Psoas muscle (tissue), 7 donors: ENCODE measurements at regions not wholly inside any gene's neighbourhood (a gene's known extent, or its start where the extent isn't known, plus 50 kb on each side); places are given as distances from the start of the nearest gene placed in this dataset.

Experiments used
- ATAC-seq, 4 donors: fragments of 200-7000 bp; cut with Tn5 transposase; one replicate each; pipeline ENCODE4 v1.9.1; 2020; ENCODE audit warnings: moderate library complexity in 3 of 4, mild to moderate bottlenecking in 2 of 4
- DNase-seq, 2 donors: peaks; one replicate each; pipeline ENCODE4 v3.0.0-alpha.2; 2020
- H3K27ac ChIP-seq: fragments of 200-600 bp; one replicate; pipeline ENCODE4 v1.8.0; 2022
- H3K27me3 ChIP-seq, 3 donors: fragments of 200-600 bp in 1 of 3; one replicate each; pipeline versions ENCODE4 v1.6.1 to v1.8.0; 2013 to 2022; ENCODE audit warnings: low read length in 2 of 3, mild to moderate bottlenecking in 2 of 3, moderate library complexity in 1 of 3; ENCODE audit not compliant: insufficient read depth in 3 of 3
- H3K36me3 ChIP-seq, 2 donors: fragments of 200-600 bp in 1 of 2; one replicate each; pipeline versions ENCODE4 v1.6.1 to v1.8.0; 2013 to 2022; ENCODE audit warnings: low read depth in 1 of 2, mild to moderate bottlenecking in 1 of 2, moderate library complexity in 1 of 2; ENCODE audit not compliant: insufficient read depth in 1 of 2
- H3K4me1 ChIP-seq: fragments of 200-600 bp; one replicate; pipeline ENCODE4 v1.8.0; 2022
- H3K4me3 ChIP-seq: fragments of 200-600 bp; one replicate; pipeline ENCODE4 v1.8.0; 2022; ENCODE audit warnings: mild to moderate bottlenecking
- H3K9me3 ChIP-seq: fragments of 200-600 bp; one replicate; pipeline ENCODE4 v1.8.0; 2022
- WGBS, 3 donors: extraction: QIAGEN DNeasy Blood & Tissue Kit; methylation state at CpG; one replicate each; pipeline versions ENCODE4 v1.1.6 to v1.1.7; 2013; 5-methylcytosine and 5-hydroxymethylcytosine counted together
- intact Hi-C, 2 donors: fragments of 100-400 bp; cut with DNase I; formaldehyde crosslinking; loops; one replicate each; pipeline versions ENCODE4 v1.11.0 to v1.14.2; 2022
- TF ChIP-seq, protein P1 (sequence below): fragments of 200-600 bp; IDR thresholded peaks from one replicate; pipeline ENCODE4 v1.8.0; 2022; ENCODE audit warnings: antibody characterized with exemption
- donor health status: healthy with polysubstance abuse.
- donor health status: DM: no; HTN: no; CAD: no; lungs with moderate emphysema.
- donor health status: Bipolar disorder and iron deficiency.
- donor health status: healthy.
- donor health status: DM: yes; HTN: yes; CAD: no.
- donor health status: DM: no; HTN: no; CAD: no.
- donor health status: DM: yes; HTN: yes; CAD: no.

DNA sequence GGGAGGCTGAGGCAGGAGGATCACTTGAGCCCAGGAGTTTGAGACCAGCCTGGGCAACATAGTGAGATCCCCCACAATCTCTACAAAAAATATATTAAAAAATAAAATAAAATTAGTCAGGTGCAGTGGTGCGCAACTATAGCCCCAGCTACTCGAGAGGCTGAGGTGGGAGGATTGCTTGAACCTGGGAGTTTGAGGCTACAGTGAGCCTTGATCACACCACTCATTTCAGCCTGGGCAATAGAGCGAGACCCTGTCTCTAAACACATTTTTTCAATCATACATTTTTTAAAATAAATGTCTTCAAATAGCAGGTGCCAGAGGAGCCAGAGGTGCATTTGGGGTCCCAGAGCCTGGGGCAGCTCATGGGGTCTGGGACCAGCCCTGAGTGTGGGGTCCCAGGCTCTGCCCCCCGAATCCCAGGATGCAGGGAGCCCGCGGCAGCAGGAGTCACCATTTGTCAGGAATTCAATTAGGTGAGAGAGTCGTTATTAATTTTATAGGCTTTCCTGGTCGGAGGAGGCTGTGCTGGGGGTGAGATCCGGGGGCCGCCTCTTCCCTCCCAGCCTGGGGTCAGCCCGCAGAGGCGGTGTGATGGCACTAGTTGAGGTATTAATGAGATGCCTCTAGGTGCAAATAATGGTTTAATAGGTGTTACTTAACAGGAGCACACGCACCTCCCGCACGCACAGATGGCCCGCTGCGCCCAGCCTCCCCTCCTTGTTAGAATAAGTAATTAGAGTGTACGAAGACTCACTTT lies 78.3 kb downstream of the MICALL2 start:
- no peaks in the 10 kb centered on the region for H3K4me1 ChIP-seq
- TF ChIP-seq, protein P1, sequence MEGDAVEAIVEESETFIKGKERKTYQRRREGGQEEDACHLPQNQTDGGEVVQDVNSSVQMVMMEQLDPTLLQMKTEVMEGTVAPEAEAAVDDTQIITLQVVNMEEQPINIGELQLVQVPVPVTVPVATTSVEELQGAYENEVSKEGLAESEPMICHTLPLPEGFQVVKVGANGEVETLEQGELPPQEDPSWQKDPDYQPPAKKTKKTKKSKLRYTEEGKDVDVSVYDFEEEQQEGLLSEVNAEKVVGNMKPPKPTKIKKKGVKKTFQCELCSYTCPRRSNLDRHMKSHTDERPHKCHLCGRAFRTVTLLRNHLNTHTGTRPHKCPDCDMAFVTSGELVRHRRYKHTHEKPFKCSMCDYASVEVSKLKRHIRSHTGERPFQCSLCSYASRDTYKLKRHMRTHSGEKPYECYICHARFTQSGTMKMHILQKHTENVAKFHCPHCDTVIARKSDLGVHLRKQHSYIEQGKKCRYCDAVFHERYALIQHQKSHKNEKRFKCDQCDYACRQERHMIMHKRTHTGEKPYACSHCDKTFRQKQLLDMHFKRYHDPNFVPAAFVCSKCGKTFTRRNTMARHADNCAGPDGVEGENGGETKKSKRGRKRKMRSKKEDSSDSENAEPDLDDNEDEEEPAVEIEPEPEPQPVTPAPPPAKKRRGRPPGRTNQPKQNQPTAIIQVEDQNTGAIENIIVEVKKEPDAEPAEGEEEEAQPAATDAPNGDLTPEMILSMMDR: no peak
- WGBS, 3 donors: 38 to 53% (median 44%) methylated on average over 18 of the region's 18 CpGs
- no peaks in the 10 kb centered on the region for H3K9me3 ChIP-seq
- H3K36me3 ChIP-seq: no peaks in the 10 kb centered on the region
- intact Hi-C loops: no loop called here
- H3K27me3 ChIP-seq: peaks cover 3 to 92% (median 33%) of the 10 kb centered on the region in 3 donors
- ATAC-seq (no peak), DNase-seq (no peak)
- H3K4me3 ChIP-seq: no peak overlapping the region
- no peak overlapping the region for H3K27ac ChIP-seq

DNA sequence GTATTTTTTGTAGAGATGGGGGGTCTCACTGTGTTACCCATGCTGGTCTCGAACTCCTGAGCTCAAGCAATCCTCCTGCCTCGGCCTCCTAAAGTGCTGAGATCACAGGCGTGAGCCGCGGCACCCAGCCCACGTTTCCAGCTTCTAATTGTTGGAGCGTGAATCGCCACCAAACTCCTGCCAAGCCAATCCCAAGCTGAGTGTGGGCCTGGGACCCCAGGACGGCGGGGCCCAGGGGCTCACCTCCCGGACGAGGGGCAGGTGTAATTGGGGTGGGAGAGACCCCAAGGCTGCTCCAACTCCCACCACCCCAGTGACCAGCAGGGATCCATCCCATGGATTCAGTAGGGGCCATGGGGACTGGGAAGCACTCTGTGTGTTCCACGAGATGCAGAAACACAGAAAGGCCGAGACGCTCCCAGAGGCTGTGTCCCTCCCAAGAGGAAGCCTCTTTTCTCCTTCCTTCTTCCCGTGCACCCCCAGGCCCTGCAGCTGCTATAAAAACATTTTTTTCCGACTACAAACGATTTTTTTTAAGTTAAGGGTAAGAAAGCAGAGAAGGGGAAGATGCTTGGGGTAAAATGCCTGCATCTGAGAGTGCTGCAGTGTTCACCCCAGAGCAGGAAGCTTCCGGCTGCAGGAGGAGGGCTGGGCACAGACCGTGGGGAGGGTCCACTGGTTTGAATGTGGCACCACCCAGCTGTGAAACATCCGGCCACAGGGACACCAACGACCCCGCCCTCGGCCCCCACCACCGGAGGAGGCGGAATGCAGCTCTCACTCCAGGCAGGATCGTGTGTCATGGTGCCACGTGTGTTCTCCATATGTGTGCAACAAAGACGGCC lies 76.5 kb downstream of the MICALL2 start:
- intact Hi-C loops: no loop called here
- DNase-seq (no peak), ATAC-seq (no peak)
- Histone ChIP-seq H3K4me1 (no peaks in the 10 kb centered on the region), H3K36me3 (no peaks in the 10 kb centered on the region), H3K27ac (no peak overlapping the region), H3K27me3 (peaks cover 3 to 90% (median 32%) of the 10 kb centered on the region in 3 donors), H3K4me3 (no peak overlapping the region), H3K9me3 (no peaks in the 10 kb centered on the region)
- whole genome bisulfite sequencing, 3 donors: 47 to 51% (median 51%) methylated on average over 29 of the region's 29 CpGs
- TF ChIP-seq, protein P1: no peak

DNA sequence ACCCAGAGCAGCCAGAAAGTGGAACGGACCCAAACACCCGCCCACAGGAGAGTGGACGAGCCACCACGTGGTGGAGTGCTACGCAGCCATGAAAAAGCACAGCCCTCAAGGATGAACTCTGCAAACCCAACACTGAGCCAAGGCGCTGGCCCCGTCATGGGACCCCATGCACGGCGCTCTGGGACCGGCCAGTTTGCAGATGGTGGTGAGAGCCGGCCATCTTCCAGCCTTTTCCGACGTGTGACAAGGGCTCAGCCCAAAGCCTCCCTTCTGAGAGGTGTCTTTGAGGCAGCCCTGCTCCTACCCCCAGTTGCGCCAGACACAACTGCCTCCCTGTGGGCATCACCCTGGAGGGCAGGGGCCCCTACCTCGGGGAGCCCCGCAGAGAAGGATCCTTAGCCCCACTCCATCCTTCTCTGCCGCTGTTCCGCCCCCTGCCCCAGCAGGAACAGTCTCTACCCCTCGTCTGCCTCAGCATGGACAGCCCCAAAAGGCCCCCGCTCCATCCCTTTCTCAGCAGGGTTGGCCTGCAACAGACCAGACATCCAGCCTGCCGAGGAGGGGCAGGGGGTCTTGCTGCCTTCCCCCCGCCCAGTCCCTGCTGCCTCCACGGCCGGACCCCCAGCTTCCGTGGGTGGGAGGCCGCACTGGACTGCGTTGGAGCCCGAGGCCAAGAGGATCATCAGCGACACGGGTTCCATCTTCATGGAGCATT lies 75.7 kb downstream of the MICALL2 start:
- no peaks in the 10 kb centered on the region for H3K9me3 ChIP-seq
- H3K4me1 ChIP-seq: no peaks in the 10 kb centered on the region
- intact Hi-C loops: no loop called here
- H3K36me3 ChIP-seq: no peaks in the 10 kb centered on the region
- ATAC-seq (no peak), DNase-seq (no peak)
- WGBS, 3 donors: 74 to 78% (median 77%) methylated on average over 28 to 30 of the region's 30 CpGs
- peaks cover 3 to 90% (median 35%) of the 10 kb centered on the region in 3 donors for H3K27me3 ChIP-seq
- no peak overlapping the region for H3K4me3 ChIP-seq
- H3K27ac ChIP-seq: no peak overlapping the region
- TF ChIP-seq, protein P1: no peak

DNA sequence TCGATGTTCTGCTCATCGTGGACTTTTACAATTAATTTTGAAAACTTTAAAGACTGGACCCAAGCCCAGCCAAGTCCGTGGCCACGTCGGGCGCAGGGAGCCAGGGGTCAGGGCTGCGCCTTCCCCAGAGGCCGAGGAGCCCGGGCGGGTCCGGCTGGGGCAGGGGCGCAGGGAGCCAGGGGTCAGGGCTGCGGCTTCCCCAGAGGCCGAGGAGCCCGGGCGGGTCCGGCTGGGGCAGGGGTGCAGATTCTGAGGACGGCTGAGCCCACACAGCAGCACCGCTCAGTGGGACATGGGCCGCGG lies 75.2 kb downstream of the MICALL2 start:
- H3K36me3 ChIP-seq: no peaks in the 10 kb centered on the region
- no peak overlapping the region for H3K4me3 ChIP-seq
- H3K4me1 ChIP-seq: no peaks in the 10 kb centered on the region
- no peaks in the 10 kb centered on the region for H3K9me3 ChIP-seq
- TF ChIP-seq, protein P1: no peak
- WGBS, 3 donors: 58 to 78% (median 75%) methylated on average over 17 to 21 of the region's 21 CpGs
- H3K27ac ChIP-seq: no peak overlapping the region
- H3K27me3 ChIP-seq: peaks cover 3 to 90% (median 39%) of the 10 kb centered on the region in 3 donors
- ATAC-seq (no peak), DNase-seq (no peak)
- intact Hi-C loops: no loop called here
